Cardiac muscle cell (in vitro differentiated cells and primary cell): ENCODE measurements at regions not wholly inside any gene's neighbourhood (a gene's known extent, or its start where the extent isn't known, plus 50 kb on each side); places are given as distances from the start of the nearest gene placed in this dataset.
A peak's percentile ranks its signal among the peaks of the same experiment; 100 is the strongest.
"Not testable (repeated sequence)": the region's sequence is repeated elsewhere in the genome, so short reads cannot be mapped to it uniquely, and the experiment has no call there.

ENCODE experiments used
- DNase-seq, 2 donors: peaks; one replicate each; pipeline versions ENCODE4 v3.0.0 to v3.0.0-alpha.2; 2010 to 2017; ENCODE audit warnings: low read depth in 1 of 2, low spot score in 1 of 2
- H3K27ac ChIP-seq: fragments of 200-600 bp; sonication (generic); 2 replicates; pipeline ENCODE4 v1.5.1; 2016
- H3K27me3 ChIP-seq: fragments of 200-600 bp; sonication (generic); 2 replicates; pipeline ENCODE4 v1.6.0; 2016; ENCODE audit warnings: control low read depth
- H3K36me3 ChIP-seq: fragments of 200-600 bp; sonication (generic); 2 replicates; pipeline ENCODE4 v1.5.1; 2016; ENCODE audit warnings: control low read depth
- H3K4me1 ChIP-seq: fragments of 200-600 bp; sonication (generic); 2 replicates; pipeline ENCODE4 v1.8.1; 2017; ENCODE audit warnings: low read depth, mild to moderate bottlenecking, mixed run types
- H3K4me3 ChIP-seq: fragments of 200-600 bp; sonication (generic); 2 replicates; pipeline ENCODE4 v1.5.1; 2016; ENCODE audit warnings: mild to moderate bottlenecking
- H3K9me3 ChIP-seq: fragments of 200-600 bp; sonication (generic); 2 replicates; pipeline ENCODE4 v1.5.1; 2017; ENCODE audit warnings: low read depth, mild to moderate bottlenecking, control low read depth
- CTCF ChIP-seq: IDR thresholded peaks from 2 replicates; pipeline ENCODE4 v1.5.1; 2012; ENCODE audit warnings: low read depth, mild to moderate bottlenecking, low read length

- Histone ChIP-seq H3K9me3 (no peaks in the 10 kb centered on the region), H3K27ac (no peak overlapping the region), H3K27me3 (peaks cover 8% of the 10 kb centered on the region), H3K4me3 (no peak overlapping the region), H3K4me1 (no peaks in the 10 kb centered on the region), H3K36me3 (no peaks in the 10 kb centered on the region)
- no peak for DNase-seq
- no peak for TF ChIP-seq CTCF
These were observed 938.9 kb downstream of the C4orf33 start for GRCh38 chr4:130034876-130035275.

- no peaks in the 10 kb centered on the region for H3K4me1 ChIP-seq
- no peaks in the 10 kb centered on the region for H3K9me3 ChIP-seq
- H3K27ac ChIP-seq = no peak overlapping the region
- DNase-seq = no peak
- H3K4me3 ChIP-seq = no peak overlapping the region
- TF ChIP-seq CTCF = no peak
- H3K36me3 ChIP-seq = no peaks in the 10 kb centered on the region
- peaks cover 7% of the 10 kb centered on the region for H3K27me3 ChIP-seq
These were observed 939.4 kb downstream of the C4orf33 start for GRCh38 chr4:130035391-130035790.

GRCh38 chr4:130037866-130038265 is 941.9 kb downstream of the C4orf33 start:
- DNase-seq, H3K36me3 ChIP-seq, H3K27me3 ChIP-seq, H3K4me1 ChIP-seq, H3K9me3 ChIP-seq, H3K27ac ChIP-seq, H3K4me3 ChIP-seq: not testable (repeated sequence)

- H3K9me3 ChIP-seq, H3K27ac ChIP-seq, H3K27me3 ChIP-seq, H3K4me1 ChIP-seq, H3K4me3 ChIP-seq, H3K36me3 ChIP-seq, DNase-seq: not testable (repeated sequence)
These were observed 942.6 kb downstream of the C4orf33 start for GRCh38 chr4:130038540-130038939.

- Histone ChIP-seq H3K9me3 (no peaks in the 10 kb centered on the region), H3K36me3 (no peaks in the 10 kb centered on the region), H3K27ac (no peak overlapping the region), H3K4me1 (no peaks in the 10 kb centered on the region), H3K4me3 (no peak overlapping the region), H3K27me3 (no peaks in the 10 kb centered on the region)
- no peak for TF ChIP-seq CTCF
- DNase-seq = peak in 1 of 2 donors; percentile 19
These were observed 947.8 kb downstream of the C4orf33 start for GRCh38 chr4:130043732-130044160.

GRCh38 chr4:130044788-130045531 is 949.0 kb downstream of the C4orf33 start:
- Histone ChIP-seq H3K36me3 (no peaks in the 10 kb centered on the region), H3K4me1 (no peaks in the 10 kb centered on the region), H3K4me3 (no peak overlapping the region), H3K27me3 (no peaks in the 10 kb centered on the region), H3K9me3 (no peaks in the 10 kb centered on the region), H3K27ac (no peak overlapping the region)
- no peak for DNase-seq
- no peak for TF ChIP-seq CTCF
